ENCODE measurements at regions not wholly inside any gene's neighbourhood (a gene's known extent, or its start where the extent isn't known, plus 50 kb on each side); places are given as distances from the start of the nearest gene placed in this dataset.

- TF ChIP-seq CTCF (IDR thresholded peaks at IDR 0.05; ENCODE audit: low read length) (no peak), EZH2 (optimal IDR thresholded peaks at IDR 0.05; ENCODE audit: low read depth, low read length) (no peak)
Observed at GRCh38 chr21:20527731-20528460, 470.3 kb upstream of the NCAM2 start.

Data from MM.1S (cell line).